GM12878 (cell line): ENCODE measurements at regions not wholly inside any gene's neighbourhood (a gene's known extent, or its start where the extent isn't known, plus 50 kb on each side); places are given as distances from the start of the nearest gene placed in this dataset.

ENCODE experiments used
- ATAC-seq: fragments of 200-7000 bp; cut with Tn5 transposase; 3 replicates; pipeline ENCODE4 v1.9.1; 2020; ENCODE audit warnings: mild to moderate bottlenecking, moderate library complexity
- BruUV-seq: library from RNA; stranded (reverse); fragments of 400-500 nt; replicated peaks from 2 replicates; lab custom pipeline; 2021; lab: Mats Ljungman, UMichigan
- CTCF ChIA-PET: fragments of 300-600 bp; sonication (Branson Sonifier 250); formaldehyde crosslinking; extraction: SDS; loops from one replicate; lab custom pipeline; 2021; ENCODE audit warnings: inconsistent platforms; lab: Yijun Ruan, JAX
- POLR2A ChIA-PET: fragments of 350-600 bp; formaldehyde crosslinking; extraction: SDS; loops from one replicate; lab custom pipeline; 2021; ENCODE audit warnings: inconsistent platforms; lab: Charles Lee
- RAD21 ChIA-PET: fragments of 300-600 bp; sonication (Branson Sonifier 250); formaldehyde crosslinking; loops from one replicate; lab custom pipeline; 2023; ENCODE audit warnings: antibody characterized with exemption; ENCODE audit not compliant: unreplicated experiment; lab: Charles Lee
- SMC1A ChIA-PET: fragments of 300-600 bp; sonication (Branson Sonifier 250); formaldehyde crosslinking; loops from one replicate; lab custom pipeline; 2023; ENCODE audit not compliant: unreplicated experiment, uncharacterized antibody; lab: Charles Lee
- DNase-seq: peaks from one replicate; pipeline ENCODE4 v3.0.0-alpha.2; 2011; ENCODE audit warnings: low read depth, low spot score
- FAIRE-seq: peaks from 3 replicates; lab custom pipeline; 2011; peaks lifted over from hg19 to GRCh38; lab: Jason Lieb, UNC
- H2AFZ ChIP-seq: 2 replicates; pipeline ENCODE4 v1.6.0; 2011; ENCODE audit warnings: low read depth, low read length, control low read depth; ENCODE audit not compliant: control insufficient read depth
- H3K27ac ChIP-seq: 2 replicates; pipeline ENCODE4 v1.5.1; 2011; ENCODE audit warnings: control low read depth; ENCODE audit not compliant: control insufficient read depth, insufficient read depth
- H3K27me3 ChIP-seq, 2 experiments: replicated peaks in 1 of 2; 2 replicates each; pipeline versions ENCODE4 v1.6.0 to v1.6.1; 2011; ENCODE audit warnings: low read length in 1 of 2; ENCODE audit not compliant: control insufficient read depth in 2 of 2, insufficient read depth in 2 of 2
- H3K36me3 ChIP-seq, 2 experiments: 2 replicates each; pipeline ENCODE4 v1.5.1; 2011; ENCODE audit warnings: low read length in 1 of 2; ENCODE audit not compliant: control insufficient read depth in 2 of 2, insufficient read depth in 2 of 2
- H3K4me1 ChIP-seq: 2 replicates; pipeline ENCODE4 v1.6.1; 2011; ENCODE audit warnings: mild to moderate bottlenecking, low read length, moderate library complexity, mixed read lengths; ENCODE audit not compliant: control insufficient read depth, insufficient read depth
- H3K4me2 ChIP-seq: 2 replicates; pipeline ENCODE4 v1.6.0; 2011; ENCODE audit warnings: control low read depth; ENCODE audit not compliant: control insufficient read depth, insufficient read depth
- H3K4me3 ChIP-seq: fragments of 200-600 bp; sonication (generic); 2 replicates; pipeline ENCODE4 v1.5.1; 2016
- H3K79me2 ChIP-seq: 2 replicates; pipeline ENCODE4 v1.6.0; 2011; ENCODE audit warnings: low read length; ENCODE audit not compliant: control insufficient read depth, insufficient read depth
- H3K9ac ChIP-seq: 2 replicates; pipeline ENCODE4 v1.8.0; 2011; ENCODE audit warnings: low read length, control low read depth, mixed read lengths; ENCODE audit not compliant: control insufficient read depth, insufficient read depth
- H3K9me3 ChIP-seq: replicated peaks from 3 replicates; pipeline ENCODE4 v1.5.1; 2011; ENCODE audit warnings: mild to moderate bottlenecking, low read length; ENCODE audit not compliant: control insufficient read depth, insufficient read depth
- H4K20me1 ChIP-seq: 2 replicates; pipeline ENCODE4 v1.6.0; 2011; ENCODE audit not compliant: control insufficient read depth, insufficient read depth
- BCL11A ChIP-seq: IDR thresholded peaks from 2 replicates; pipeline ENCODE4 v1.6.1; 2011; ENCODE audit warnings: low read depth, low read length
- FOXK2 ChIP-seq: fragments of 450-650 bp; IDR thresholded peaks from 2 replicates; pipeline ENCODE4 v1.6.1; 2017; ENCODE audit warnings: mild to moderate bottlenecking, moderate library complexity
- KLF5 ChIP-seq: fragments of 450-650 bp; IDR thresholded peaks from 2 replicates; pipeline ENCODE4 v1.6.1; 2014; ENCODE audit warnings: mild to moderate bottlenecking; ENCODE audit not compliant: partially characterized antibody
- NR2C2 ChIP-seq: IDR thresholded peaks from 2 replicates; pipeline ENCODE4 v1.6.1; 2011; ENCODE audit warnings: borderline replicate concordance, low read depth; ENCODE audit not compliant: control insufficient read depth, insufficient read length
- NR2F1 ChIP-seq: fragments of 450-650 bp; conservative IDR thresholded peaks from 2 replicates; pipeline ENCODE4 v1.6.1; 2017; ENCODE audit warnings: mild to moderate bottlenecking
- RUNX3 ChIP-seq: IDR thresholded peaks from 2 replicates; pipeline ENCODE4 v1.6.1; 2012; ENCODE audit warnings: low read length, inconsistent platforms
- SREBF2 ChIP-seq: IDR thresholded peaks from 2 replicates; pipeline ENCODE4 v1.6.1; 2012; ENCODE audit warnings: mild to moderate bottlenecking, low read length
- ZNF24 ChIP-seq: fragments of 450-650 bp; IDR thresholded peaks from 2 replicates; pipeline ENCODE4 v1.6.1; 2017; ENCODE audit warnings: antibody characterized with exemption, mild to moderate bottlenecking
- ZNF384 ChIP-seq: IDR thresholded peaks from 2 replicates; pipeline ENCODE4 v1.6.1; 2012; ENCODE audit warnings: low read depth, mild to moderate bottlenecking, low read length, improper control_type of control experiment, borderline replicate concordance
- ZNF592 ChIP-seq: fragments of 450-650 bp; IDR thresholded peaks from 2 replicates; pipeline ENCODE4 v1.6.1; 2017; ENCODE audit warnings: mild to moderate bottlenecking, moderate library complexity
- WGBS: methylation state at CpG from one replicate; pipeline ENCODE4 v1.1.6; 2016; ENCODE audit warnings: low lambda C conversion rate; ENCODE audit not compliant: insufficient replicate concordance, insufficient coverage; ENCODE audit errors: missing lambda C conversion rate; 5-methylcytosine and 5-hydroxymethylcytosine counted together
- in situ Hi-C: fragments of 300-500 bp; cut with MboI; formaldehyde crosslinking; loops from 9 replicates; pipeline ENCODE4 v1.14.3; 2018; ENCODE audit warnings: mixed read lengths
- intact Hi-C: fragments of 100-400 bp; cut with micrococcal nuclease; formaldehyde crosslinking; loops from one replicate; pipeline ENCODE4 v1.14.2; 2022; ENCODE audit not compliant: unreplicated experiment

GRCh38 chr14:65252482-65253255, 150.4 kb upstream of the MAX start:
- H3K4me3 ChIP-seq = no peak overlapping the region
- no peak overlapping the region for H2AFZ ChIP-seq
- H3K4me2 ChIP-seq = no peak overlapping the region
- no peaks in the 10 kb centered on the region for H3K9me3 ChIP-seq
- CTCF ChIA-PET = interaction anchor here (0.9 to 1.1 kb wide), 3 partner anchors 10 to 160 kb away, joined by 3 read pairs; partner anchors contain the start of gene FUT8
- H3K27me3 ChIP-seq = no peaks in the 10 kb centered on the region
- no peak for TF ChIP-seq SREBF2
- no peak for TF ChIP-seq ZNF384
- TF ChIP-seq ZNF24 = no peak
- TF ChIP-seq BCL11A = no peak
- no peak for TF ChIP-seq ZNF592
- TF ChIP-seq FOXK2 = no peak
- TF ChIP-seq KLF5 = no peak
- no peak for TF ChIP-seq NR2F1
- TF ChIP-seq RUNX3 = no peak
- TF ChIP-seq NR2C2 = no peak
- no peaks in the 10 kb centered on the region for H4K20me1 ChIP-seq
- POLR2A ChIA-PET = no interaction called here
- no peak overlapping the region for H3K9ac ChIP-seq
- intact Hi-C loops = no loop called here
- H3K36me3 ChIP-seq = no peaks in the 10 kb centered on the region
- RAD21 ChIA-PET = no interaction called here
- no peak overlapping the region for H3K27ac ChIP-seq
- H3K4me1 ChIP-seq = no peaks in the 10 kb centered on the region
- H3K79me2 ChIP-seq = no peaks in the 10 kb centered on the region
- SMC1A ChIA-PET = interaction anchor here (1.0 to 1.2 kb wide), 3 partner anchors 13 to 91 kb away, joined by 3 to 4 read pairs (median 3); no protein-coding TSS in a partner anchor
- ATAC-seq (no peak), DNase-seq (no peak), FAIRE-seq (no peak)
- BruUV-seq = no TSS peak
- in situ Hi-C loops = no loop called here
- 95% methylated on average over 1 of the region's 1 CpG for WGBS
